ENCODE measurements at regions not wholly inside any gene's neighbourhood (a gene's known extent, or its start where the extent isn't known, plus 50 kb on each side); places are given as distances from the start of the nearest gene placed in this dataset.

GRCh38 chr15:69973880-69974279 lies 123.8 kb downstream of the TLE3 start:
- no peak overlapping the region for H3K4me3 Mint-ChIP-seq
- peaks cover 43% of the 10 kb centered on the region for H3K27me3 Mint-ChIP-seq
- peaks cover 1% of the 10 kb centered on the region for H3K4me1 Mint-ChIP-seq (ENCODE audit: low read depth)
- no peaks in the 10 kb centered on the region for H3K9me3 Mint-ChIP-seq
- no peak for DNase-seq
- no peaks in the 10 kb centered on the region for H3K36me3 Mint-ChIP-seq (ENCODE audit: low read depth)
- no peak overlapping the region for H3K27ac Mint-ChIP-seq

GRCh38 chr15:69974321-69974720 lies 123.4 kb downstream of the TLE3 start:
- no peak for DNase-seq
- Mint-ChIP-seq H3K9me3 (no peaks in the 10 kb centered on the region), H3K27me3 (peaks cover 43% of the 10 kb centered on the region), H3K27ac (no peak overlapping the region), H3K36me3 (ENCODE audit: low read depth) (no peaks in the 10 kb centered on the region), H3K4me3 (no peak overlapping the region), H3K4me1 (ENCODE audit: low read depth) (peaks cover 3% of the 10 kb centered on the region)

GRCh38 chr15:69976366-69976994 lies 121.2 kb downstream of the TLE3 start:
- Mint-ChIP-seq H3K27ac (no peak overlapping the region), H3K4me1 (ENCODE audit: low read depth) (peaks cover 5% of the 10 kb centered on the region), H3K27me3 (peaks cover 57% of the 10 kb centered on the region), H3K36me3 (ENCODE audit: low read depth) (no peaks in the 10 kb centered on the region), H3K9me3 (no peaks in the 10 kb centered on the region), H3K4me3 (no peak overlapping the region)
- DNase-seq = peak; percentile 44

- H3K4me1 Mint-ChIP-seq (ENCODE audit: low read depth) = peaks cover 5% of the 10 kb centered on the region
- H3K4me3 Mint-ChIP-seq = no peak overlapping the region
- H3K27ac Mint-ChIP-seq = no peak overlapping the region
- H3K36me3 Mint-ChIP-seq (ENCODE audit: low read depth) = no peaks in the 10 kb centered on the region
- peaks cover 49% of the 10 kb centered on the region for H3K27me3 Mint-ChIP-seq
- DNase-seq = no peak
- H3K9me3 Mint-ChIP-seq = no peaks in the 10 kb centered on the region
These were observed 119.1 kb downstream of the TLE3 start for GRCh38 chr15:69978603-69979002.

GRCh38 chr15:69979262-69979661 lies 118.5 kb downstream of the TLE3 start:
- DNase-seq = no peak
- Mint-ChIP-seq H3K36me3 (ENCODE audit: low read depth) (no peaks in the 10 kb centered on the region), H3K27me3 (peaks cover 43% of the 10 kb centered on the region), H3K9me3 (no peaks in the 10 kb centered on the region), H3K4me1 (ENCODE audit: low read depth) (peaks cover 5% of the 10 kb centered on the region), H3K27ac (no peak overlapping the region), H3K4me3 (no peak overlapping the region)

- H3K36me3 Mint-ChIP-seq (ENCODE audit: low read depth) = no peaks in the 10 kb centered on the region
- peaks cover 43% of the 10 kb centered on the region for H3K27me3 Mint-ChIP-seq
- no peaks in the 10 kb centered on the region for H3K9me3 Mint-ChIP-seq
- H3K4me3 Mint-ChIP-seq = no peak overlapping the region
- DNase-seq = no peak
- peaks cover 5% of the 10 kb centered on the region for H3K4me1 Mint-ChIP-seq (ENCODE audit: low read depth)
- H3K27ac Mint-ChIP-seq = no peak overlapping the region
These were observed 117.9 kb downstream of the TLE3 start for GRCh38 chr15:69979783-69980182.

- DNase-seq = no peak
- Mint-ChIP-seq H3K9me3 (no peaks in the 10 kb centered on the region), H3K27me3 (peaks cover 42% of the 10 kb centered on the region), H3K36me3 (ENCODE audit: low read depth) (no peaks in the 10 kb centered on the region), H3K4me3 (no peak overlapping the region), H3K4me1 (ENCODE audit: low read depth) (peaks cover 5% of the 10 kb centered on the region), H3K27ac (no peak overlapping the region)
These were observed 117.2 kb downstream of the TLE3 start for GRCh38 chr15:69980341-69981059.

GRCh38 chr15:69982037-69982436 lies 115.7 kb downstream of the TLE3 start:
- Mint-ChIP-seq H3K4me3 (no peak overlapping the region), H3K36me3 (ENCODE audit: low read depth) (no peaks in the 10 kb centered on the region), H3K4me1 (ENCODE audit: low read depth) (peaks cover 3% of the 10 kb centered on the region), H3K27me3 (peaks cover 41% of the 10 kb centered on the region), H3K27ac (no peak overlapping the region), H3K9me3 (no peaks in the 10 kb centered on the region)
- DNase-seq = no peak

- Mint-ChIP-seq H3K36me3 (ENCODE audit: low read depth) (no peaks in the 10 kb centered on the region), H3K4me3 (no peak overlapping the region), H3K9me3 (no peaks in the 10 kb centered on the region), H3K4me1 (ENCODE audit: low read depth) (peaks cover 3% of the 10 kb centered on the region), H3K27ac (no peak overlapping the region), H3K27me3 (peaks cover 45% of the 10 kb centered on the region)
- no peak for DNase-seq
These were observed 113.9 kb downstream of the TLE3 start for GRCh38 chr15:69983696-69984265.

GRCh38 chr15:69987492-69988489 lies 109.9 kb downstream of the TLE3 start:
- no peak overlapping the region for H3K27ac Mint-ChIP-seq
- DNase-seq = no peak
- no peaks in the 10 kb centered on the region for H3K36me3 Mint-ChIP-seq (ENCODE audit: low read depth)
- H3K27me3 Mint-ChIP-seq = peaks cover 34% of the 10 kb centered on the region
- H3K9me3 Mint-ChIP-seq = no peaks in the 10 kb centered on the region
- H3K4me3 Mint-ChIP-seq = no peak overlapping the region
- no peaks in the 10 kb centered on the region for H3K4me1 Mint-ChIP-seq (ENCODE audit: low read depth)

- Mint-ChIP-seq H3K27ac (no peak overlapping the region), H3K9me3 (no peaks in the 10 kb centered on the region), H3K4me1 (ENCODE audit: low read depth) (no peaks in the 10 kb centered on the region), H3K36me3 (ENCODE audit: low read depth) (no peaks in the 10 kb centered on the region), H3K4me3 (no peak overlapping the region), H3K27me3 (peaks cover 34% of the 10 kb centered on the region)
- no peak for DNase-seq
These were observed 109.0 kb downstream of the TLE3 start for GRCh38 chr15:69988541-69989225.

- Mint-ChIP-seq H3K9me3 (no peaks in the 10 kb centered on the region), H3K4me3 (no peak overlapping the region), H3K36me3 (ENCODE audit: low read depth) (no peaks in the 10 kb centered on the region), H3K27me3 (peaks cover 25% of the 10 kb centered on the region), H3K27ac (no peak overlapping the region), H3K4me1 (ENCODE audit: low read depth) (no peaks in the 10 kb centered on the region)
- DNase-seq = no peak
These were observed 106.9 kb downstream of the TLE3 start for GRCh38 chr15:69990566-69991421.

- H3K4me1 Mint-ChIP-seq (ENCODE audit: low read depth) = no peaks in the 10 kb centered on the region
- no peak overlapping the region for H3K4me3 Mint-ChIP-seq
- H3K9me3 Mint-ChIP-seq = no peaks in the 10 kb centered on the region
- no peak overlapping the region for H3K27ac Mint-ChIP-seq
- H3K36me3 Mint-ChIP-seq (ENCODE audit: low read depth) = no peaks in the 10 kb centered on the region
- peaks cover 21% of the 10 kb centered on the region for H3K27me3 Mint-ChIP-seq
- DNase-seq = no peak
These were observed 106.2 kb downstream of the TLE3 start for GRCh38 chr15:69991551-69991980.
